NT2/D1 (cell line): ENCODE measurements at regions not wholly inside any gene's neighbourhood (a gene's known extent, or its start where the extent isn't known, plus 50 kb on each side); places are given as distances from the start of the nearest gene placed in this dataset.

Source experiments
- DNase-seq: peaks from one replicate; pipeline ENCODE4 v3.0.0-alpha.2; 2011; ENCODE audit warnings: low read depth, low spot score
- H3K27me3 ChIP-seq: 2 replicates; pipeline ENCODE4 v1.6.0; 2011; ENCODE audit warnings: mild to moderate bottlenecking; ENCODE audit not compliant: insufficient read length, insufficient read depth
- H3K36me3 ChIP-seq: 2 replicates; pipeline ENCODE4 v1.6.1; 2011; ENCODE audit warnings: mild to moderate bottlenecking, low read length, mixed read lengths; ENCODE audit not compliant: insufficient read depth, insufficient read length
- H3K4me1 ChIP-seq: 2 replicates; pipeline ENCODE4 v1.5.1; 2011; ENCODE audit not compliant: insufficient read depth, insufficient read length
- H3K4me3 ChIP-seq: 2 replicates; pipeline ENCODE4 v1.5.1; 2011; ENCODE audit warnings: low read depth; ENCODE audit not compliant: insufficient read length
- H3K9ac ChIP-seq: 2 replicates; pipeline ENCODE4 v1.6.0; 2011; ENCODE audit warnings: low read depth; ENCODE audit not compliant: insufficient read length
- H3K9me3 ChIP-seq: 2 replicates; pipeline ENCODE4 v1.5.1; 2011; ENCODE audit warnings: mild to moderate bottlenecking, low read length; ENCODE audit not compliant: insufficient read depth
- SUZ12 ChIP-seq: IDR thresholded peaks from 2 replicates; pipeline ENCODE4 v1.6.1; 2011; ENCODE audit not compliant: insufficient read length, insufficient read depth; ENCODE audit errors: extremely low read depth
- YY1 ChIP-seq: IDR thresholded peaks from 2 replicates; pipeline ENCODE4 v1.6.1; 2011; ENCODE audit not compliant: insufficient read length, insufficient read depth
- ZNF274 ChIP-seq: IDR thresholded peaks from 2 replicates; pipeline ENCODE4 v1.6.1; 2011; ENCODE audit warnings: mild to moderate bottlenecking, low read depth, low read length

DNA sequence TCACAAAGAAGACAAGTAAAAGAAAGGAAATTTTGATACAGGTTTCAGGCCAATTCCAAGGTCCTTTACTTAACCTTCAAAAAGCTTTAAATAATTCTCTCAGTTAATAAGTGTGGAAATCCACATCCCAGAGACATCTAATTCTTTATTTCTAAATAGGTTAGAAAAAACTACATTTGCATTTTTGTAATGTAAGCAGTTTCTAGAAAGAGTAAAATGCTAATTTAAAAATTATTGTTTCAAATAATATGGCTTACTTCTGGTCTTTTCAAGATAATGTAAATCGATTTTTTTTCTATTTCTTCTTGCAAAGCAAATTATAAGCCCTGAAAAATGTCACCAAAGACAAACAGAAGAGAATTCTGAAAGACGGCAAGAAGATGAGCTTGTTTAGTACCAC is 180.4 kb upstream of the HHIP start:
- Histone ChIP-seq H3K27me3 (no peaks in the 10 kb centered on the region), H3K9me3 (no peaks in the 10 kb centered on the region), H3K9ac (no peak overlapping the region), H3K4me3 (no peak overlapping the region), H3K4me1 (no peaks in the 10 kb centered on the region), H3K36me3 (no peaks in the 10 kb centered on the region)
- TF ChIP-seq YY1 (no peak), ZNF274 (no peak), SUZ12 (no peak)
- DNase-seq: no peak

- Histone ChIP-seq H3K9me3 (no peaks in the 10 kb centered on the region), H3K36me3 (no peaks in the 10 kb centered on the region), H3K4me1 (no peaks in the 10 kb centered on the region), H3K9ac (no peak overlapping the region), H3K4me3 (no peak overlapping the region), H3K27me3 (no peaks in the 10 kb centered on the region)
- no peak for TF ChIP-seq SUZ12
- TF ChIP-seq ZNF274: no peak
- TF ChIP-seq YY1: no peak
- DNase-seq: no peak
These were observed 165.9 kb upstream of the HHIP start for GRCh38 chr4:144480068-144480467.

- Histone ChIP-seq H3K4me3 (no peak overlapping the region), H3K9me3 (no peaks in the 10 kb centered on the region), H3K36me3 (no peaks in the 10 kb centered on the region), H3K27me3 (no peaks in the 10 kb centered on the region), H3K4me1 (no peaks in the 10 kb centered on the region), H3K9ac (no peak overlapping the region)
- TF ChIP-seq ZNF274 (no peak), YY1 (no peak), SUZ12 (no peak)
- DNase-seq: no peak
These were observed 156.1 kb upstream of the HHIP start for GRCh38 chr4:144489831-144490230.

- Histone ChIP-seq H3K4me3 (no peak overlapping the region), H3K27me3 (no peaks in the 10 kb centered on the region), H3K9ac (no peak overlapping the region), H3K4me1 (no peaks in the 10 kb centered on the region), H3K9me3 (no peaks in the 10 kb centered on the region), H3K36me3 (no peaks in the 10 kb centered on the region)
- TF ChIP-seq SUZ12: no peak
- TF ChIP-seq ZNF274: no peak
- TF ChIP-seq YY1: no peak
- no peak for DNase-seq
These were observed 151.7 kb upstream of the HHIP start for GRCh38 chr4:144494280-144494679.

DNA sequence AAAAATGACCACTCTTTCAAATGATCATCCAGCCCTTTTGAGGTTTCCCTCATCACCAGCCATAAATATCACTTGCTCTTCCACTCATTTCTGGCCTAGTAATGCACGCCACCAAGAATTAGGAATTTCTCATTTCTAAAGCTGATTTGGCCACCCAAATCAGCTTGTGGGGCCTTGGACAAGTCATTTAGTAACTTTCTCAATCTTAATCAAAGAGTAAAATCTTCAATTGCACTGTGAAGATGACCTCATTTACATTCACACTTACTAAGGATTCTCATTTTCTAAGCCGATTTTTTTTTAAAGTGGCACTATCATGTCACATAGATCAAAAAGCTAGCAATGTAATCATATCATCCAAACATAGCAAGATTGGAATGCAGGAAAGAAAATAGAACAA is 150.0 kb upstream of the HHIP start:
- H3K36me3 ChIP-seq: no peaks in the 10 kb centered on the region
- H3K27me3 ChIP-seq: no peaks in the 10 kb centered on the region
- H3K9me3 ChIP-seq: no peaks in the 10 kb centered on the region
- DNase-seq: no peak
- H3K4me1 ChIP-seq: no peaks in the 10 kb centered on the region
- no peak for TF ChIP-seq SUZ12
- TF ChIP-seq YY1: no peak
- H3K4me3 ChIP-seq: no peak overlapping the region
- no peak overlapping the region for H3K9ac ChIP-seq

DNA sequence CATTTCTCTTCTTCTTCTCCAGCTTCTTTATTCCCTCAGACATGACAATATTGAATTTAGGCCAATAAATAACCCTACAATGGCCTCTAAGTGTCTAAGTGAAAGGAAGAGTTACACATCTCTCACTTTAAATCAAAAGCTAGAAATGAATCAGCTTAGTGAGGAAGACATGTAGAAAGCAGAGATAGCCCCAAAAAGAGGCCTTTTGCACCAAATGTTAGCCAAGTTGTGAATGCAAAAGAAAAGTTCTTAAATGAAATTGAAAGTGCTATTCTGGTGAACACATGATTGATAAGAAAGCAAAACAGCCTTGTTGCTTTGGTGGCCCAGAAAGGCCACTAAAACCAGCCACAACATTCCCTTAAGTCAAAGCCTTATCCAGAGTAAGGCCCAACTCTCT is 146.2 kb upstream of the HHIP start:
- no peaks in the 10 kb centered on the region for H3K4me1 ChIP-seq
- H3K36me3 ChIP-seq: no peaks in the 10 kb centered on the region
- no peak for DNase-seq
- TF ChIP-seq SUZ12: no peak
- TF ChIP-seq YY1: no peak
- no peaks in the 10 kb centered on the region for H3K9me3 ChIP-seq
- no peak overlapping the region for H3K4me3 ChIP-seq
- H3K9ac ChIP-seq: no peak overlapping the region
- H3K27me3 ChIP-seq: no peaks in the 10 kb centered on the region

DNA sequence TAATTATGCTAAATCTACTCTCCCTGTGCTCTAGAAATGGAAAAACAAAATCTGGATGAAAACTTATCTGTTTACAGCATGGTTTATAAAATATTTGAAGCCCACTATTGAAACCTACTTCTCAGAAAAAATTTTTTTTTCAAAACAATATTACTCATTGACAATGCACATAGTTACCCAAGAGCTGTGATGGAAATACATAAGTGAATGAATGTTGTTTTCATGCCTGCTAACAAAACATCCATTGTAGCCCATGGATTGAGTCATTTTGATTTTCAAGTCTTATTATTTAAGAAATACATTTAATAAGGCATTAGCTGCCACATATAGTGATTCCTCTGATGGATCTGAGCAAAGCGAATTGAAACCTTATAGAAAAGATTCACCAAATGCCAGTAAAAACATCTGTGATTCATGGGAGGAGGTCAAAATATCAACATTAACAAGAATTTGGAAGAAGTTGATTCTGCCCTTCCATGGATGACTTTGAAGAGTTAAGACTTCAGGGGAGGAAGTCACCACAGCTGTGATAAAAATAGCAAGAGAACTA is 144.7 kb upstream of the HHIP start:
- Histone ChIP-seq H3K4me1 (no peaks in the 10 kb centered on the region), H3K9ac (no peak overlapping the region), H3K9me3 (no peaks in the 10 kb centered on the region), H3K4me3 (no peak overlapping the region), H3K36me3 (no peaks in the 10 kb centered on the region), H3K27me3 (no peaks in the 10 kb centered on the region)
- TF ChIP-seq YY1: no peak
- TF ChIP-seq ZNF274: no peak
- DNase-seq: no peak

DNA sequence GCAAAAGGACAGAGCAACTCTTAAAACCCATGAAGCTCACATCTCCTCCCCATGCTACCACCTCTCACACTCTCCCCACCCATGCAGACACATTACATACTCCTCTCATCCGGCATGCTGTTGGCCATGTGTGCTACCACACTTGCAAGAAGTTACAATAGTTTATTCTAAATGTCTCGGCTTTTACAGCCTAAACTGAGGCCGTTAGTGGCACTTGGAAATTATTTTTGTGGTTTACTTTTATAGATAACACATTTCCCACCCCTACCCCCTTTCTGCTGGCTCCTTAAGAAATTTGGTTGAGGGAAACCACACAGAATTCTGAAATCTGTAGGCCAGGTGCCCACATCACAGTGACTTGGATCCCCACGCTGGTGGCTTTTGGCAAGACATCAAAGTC is 141.1 kb upstream of the HHIP start:
- no peak overlapping the region for H3K9ac ChIP-seq
- no peak overlapping the region for H3K4me3 ChIP-seq
- H3K36me3 ChIP-seq: no peaks in the 10 kb centered on the region
- H3K9me3 ChIP-seq: no peaks in the 10 kb centered on the region
- no peak for DNase-seq
- H3K4me1 ChIP-seq: no peaks in the 10 kb centered on the region
- no peaks in the 10 kb centered on the region for H3K27me3 ChIP-seq
- no peak for TF ChIP-seq YY1
- TF ChIP-seq SUZ12: no peak
- no peak for TF ChIP-seq ZNF274
